Activated T-cell treated with anti-CD3 and anti-CD28 coated beads, Interleukin-2, amount 50 U/mL, for 24 hours (primary cell): ENCODE measurements at regions not wholly inside any gene's neighbourhood (a gene's known extent, or its start where the extent isn't known, plus 50 kb on each side); places are given as distances from the start of the nearest gene placed in this dataset.
"Not testable (repeated sequence)": the region's sequence is repeated elsewhere in the genome, so short reads cannot be mapped to it uniquely, and the experiment has no call there.

Source experiments
- DNase-seq: peaks from one replicate; pipeline ENCODE4 v3.0.0-alpha.2; 2020
- H3K27ac Mint-ChIP-seq: 2 replicates; pipeline ENCODE4 v1.8.0; 2020; ENCODE audit warnings: mild to moderate bottlenecking, mixed read lengths
- H3K27me3 Mint-ChIP-seq: 2 replicates; pipeline ENCODE4 v1.8.0; 2020; ENCODE audit warnings: mixed read lengths
- H3K36me3 Mint-ChIP-seq: 2 replicates; pipeline ENCODE4 v1.8.0; 2020; ENCODE audit warnings: low read depth, mixed read lengths
- H3K4me1 Mint-ChIP-seq: 2 replicates; pipeline ENCODE4 v1.8.0; 2020; ENCODE audit warnings: low read depth, mixed read lengths
- H3K4me3 Mint-ChIP-seq: 2 replicates; pipeline ENCODE4 v1.8.0; 2020; ENCODE audit warnings: mild to moderate bottlenecking, moderate library complexity, mixed read lengths
- H3K9me3 Mint-ChIP-seq: 2 replicates; pipeline ENCODE4 v1.8.0; 2020; ENCODE audit warnings: mixed read lengths

DNA sequence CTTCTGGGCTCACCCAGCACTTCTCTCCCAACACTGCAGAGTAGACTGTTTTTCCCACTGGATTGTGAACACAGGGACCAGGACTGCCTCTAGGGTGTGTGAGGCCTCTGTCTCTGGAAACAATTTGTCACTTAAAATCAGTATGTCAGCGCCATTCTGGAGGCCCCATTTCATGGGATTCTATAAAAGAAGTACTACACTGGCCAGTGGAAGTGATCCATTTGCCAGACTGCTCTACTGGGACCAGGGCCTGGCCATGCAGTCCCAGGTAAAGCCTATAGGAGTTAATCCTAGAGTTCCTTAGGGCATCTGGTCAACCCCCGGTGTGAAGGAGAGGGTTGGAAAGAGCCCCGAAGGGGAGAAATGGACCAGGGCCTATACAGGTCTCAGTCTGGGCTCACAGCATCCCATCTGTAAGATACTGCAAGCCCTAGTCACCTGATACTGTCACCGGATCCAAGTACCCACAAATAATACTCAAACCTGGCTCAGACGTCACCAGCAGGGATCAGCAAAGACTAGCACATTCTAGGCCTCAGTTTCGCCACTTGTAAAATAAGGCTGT, 245.0 kb downstream of the FOXD2 start:
- Mint-ChIP-seq H3K36me3 (no peaks in the 10 kb centered on the region), H3K27me3 (peaks cover 21% of the 10 kb centered on the region), H3K9me3 (no peaks in the 10 kb centered on the region), H3K4me3 (no peak overlapping the region), H3K27ac (no peak overlapping the region), H3K4me1 (no peaks in the 10 kb centered on the region)
- no peak for DNase-seq

DNA sequence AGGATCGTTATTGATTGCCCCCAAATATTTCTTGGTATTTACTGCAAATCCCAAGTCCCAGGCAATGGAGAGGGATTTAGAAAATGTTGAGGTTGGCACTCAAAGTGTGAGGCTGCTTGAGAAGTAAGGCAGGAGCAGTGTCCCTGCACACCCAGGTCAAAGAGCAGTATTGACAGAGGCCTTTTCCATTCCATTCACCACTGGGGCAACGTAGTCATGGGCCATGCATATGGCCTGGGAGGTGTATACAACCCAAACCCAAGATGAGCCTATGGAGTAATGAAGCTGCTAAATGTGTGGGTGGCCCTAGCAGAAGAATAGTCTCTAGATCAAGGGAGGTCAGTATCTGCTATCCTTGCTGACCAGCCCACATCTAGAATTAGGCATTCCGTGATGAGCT, 245.6 kb downstream of the FOXD2 start:
- H3K4me3 Mint-ChIP-seq, result no peak overlapping the region
- H3K27me3 Mint-ChIP-seq, result peaks cover 21% of the 10 kb centered on the region
- no peaks in the 10 kb centered on the region for H3K36me3 Mint-ChIP-seq
- H3K4me1 Mint-ChIP-seq, result no peaks in the 10 kb centered on the region
- no peak overlapping the region for H3K27ac Mint-ChIP-seq
- no peaks in the 10 kb centered on the region for H3K9me3 Mint-ChIP-seq
- no peak for DNase-seq

DNA sequence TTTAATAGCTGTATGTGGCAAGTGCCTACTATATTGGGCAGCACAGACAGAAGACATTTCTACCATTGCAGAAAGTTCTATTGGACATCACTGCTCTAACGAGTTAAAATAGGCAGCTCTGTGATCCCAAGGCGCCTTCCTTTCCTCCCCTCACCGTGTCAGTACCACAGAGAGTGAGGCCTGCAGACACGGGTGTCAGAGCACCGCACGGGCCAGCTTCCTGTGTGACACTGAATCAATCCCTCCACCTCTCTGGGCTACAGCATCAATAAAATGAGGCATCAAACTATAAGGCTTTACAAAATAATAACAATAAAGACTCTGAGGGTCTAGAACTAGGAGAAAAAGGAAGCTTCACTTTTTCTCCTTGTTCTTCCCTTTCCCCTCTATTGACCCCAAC, 246.7 kb downstream of the FOXD2 start:
- Mint-ChIP-seq H3K4me3 (no peak overlapping the region), H3K9me3 (no peaks in the 10 kb centered on the region), H3K4me1 (no peaks in the 10 kb centered on the region), H3K27me3 (peaks cover 18% of the 10 kb centered on the region), H3K36me3 (no peaks in the 10 kb centered on the region), H3K27ac (no peak overlapping the region)
- no peak for DNase-seq

DNA sequence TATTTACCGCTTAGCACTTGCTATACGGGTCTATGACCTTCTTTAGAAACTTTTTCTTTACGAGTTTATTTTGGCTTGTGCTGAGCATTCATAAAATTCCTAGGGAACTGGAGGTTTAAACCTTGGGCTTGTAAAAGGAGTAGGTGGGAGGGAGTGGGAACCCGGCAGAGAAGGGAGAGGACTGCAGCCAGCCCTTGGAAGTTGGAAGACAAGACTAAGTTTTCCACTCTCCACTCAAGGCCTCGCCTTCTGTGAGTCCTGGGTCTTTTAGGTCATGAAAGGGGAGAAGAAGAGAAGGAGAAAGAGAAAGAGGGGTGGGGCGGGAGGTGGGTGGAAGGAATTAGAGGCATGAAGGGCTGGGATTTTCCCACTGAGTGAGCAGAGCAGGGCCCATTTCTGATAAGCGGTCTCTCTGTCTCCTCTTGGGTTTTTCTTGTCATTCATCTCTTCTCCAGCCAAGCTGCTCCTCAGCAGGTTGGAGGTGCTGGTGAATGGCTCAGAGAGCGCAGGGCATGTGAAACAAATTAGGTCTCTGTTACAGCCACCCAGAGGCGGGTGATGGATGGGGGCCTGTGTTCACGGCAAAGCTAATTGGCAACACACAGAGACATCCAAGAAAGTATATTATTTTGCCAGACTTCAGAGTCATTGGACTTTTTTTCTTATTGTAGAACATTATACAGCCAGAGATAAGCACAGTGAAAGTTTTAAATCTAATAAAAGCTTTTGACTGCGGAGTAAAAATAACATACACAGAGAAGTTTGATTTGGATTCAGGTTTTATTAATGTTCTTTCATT, 247.3 kb downstream of the FOXD2 start:
- Mint-ChIP-seq H3K4me3 (no peak overlapping the region), H3K36me3 (no peaks in the 10 kb centered on the region), H3K27ac (no peak overlapping the region), H3K27me3 (peaks cover 18% of the 10 kb centered on the region), H3K4me1 (no peaks in the 10 kb centered on the region), H3K9me3 (no peaks in the 10 kb centered on the region)
- DNase-seq, result no peak

DNA sequence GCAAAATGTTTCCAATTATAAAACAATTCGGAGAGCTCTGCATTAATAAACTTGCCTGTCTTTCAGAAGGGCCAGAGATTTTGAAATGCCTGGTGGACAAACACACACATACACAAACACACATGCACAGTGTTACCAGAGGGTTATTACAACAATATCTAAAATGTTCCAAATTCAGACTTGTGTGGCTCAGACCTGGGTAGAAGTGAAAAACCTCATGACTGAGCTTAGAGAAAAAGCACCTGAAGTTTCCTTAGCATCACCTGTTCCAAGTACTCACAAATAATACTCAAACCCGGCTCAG, 247.9 kb downstream of the FOXD2 start:
- Mint-ChIP-seq H3K27ac (no peak overlapping the region), H3K36me3 (no peaks in the 10 kb centered on the region), H3K4me1 (no peaks in the 10 kb centered on the region), H3K27me3 (peaks cover 21% of the 10 kb centered on the region), H3K9me3 (no peaks in the 10 kb centered on the region), H3K4me3 (no peak overlapping the region)
- no peak for DNase-seq

DNA sequence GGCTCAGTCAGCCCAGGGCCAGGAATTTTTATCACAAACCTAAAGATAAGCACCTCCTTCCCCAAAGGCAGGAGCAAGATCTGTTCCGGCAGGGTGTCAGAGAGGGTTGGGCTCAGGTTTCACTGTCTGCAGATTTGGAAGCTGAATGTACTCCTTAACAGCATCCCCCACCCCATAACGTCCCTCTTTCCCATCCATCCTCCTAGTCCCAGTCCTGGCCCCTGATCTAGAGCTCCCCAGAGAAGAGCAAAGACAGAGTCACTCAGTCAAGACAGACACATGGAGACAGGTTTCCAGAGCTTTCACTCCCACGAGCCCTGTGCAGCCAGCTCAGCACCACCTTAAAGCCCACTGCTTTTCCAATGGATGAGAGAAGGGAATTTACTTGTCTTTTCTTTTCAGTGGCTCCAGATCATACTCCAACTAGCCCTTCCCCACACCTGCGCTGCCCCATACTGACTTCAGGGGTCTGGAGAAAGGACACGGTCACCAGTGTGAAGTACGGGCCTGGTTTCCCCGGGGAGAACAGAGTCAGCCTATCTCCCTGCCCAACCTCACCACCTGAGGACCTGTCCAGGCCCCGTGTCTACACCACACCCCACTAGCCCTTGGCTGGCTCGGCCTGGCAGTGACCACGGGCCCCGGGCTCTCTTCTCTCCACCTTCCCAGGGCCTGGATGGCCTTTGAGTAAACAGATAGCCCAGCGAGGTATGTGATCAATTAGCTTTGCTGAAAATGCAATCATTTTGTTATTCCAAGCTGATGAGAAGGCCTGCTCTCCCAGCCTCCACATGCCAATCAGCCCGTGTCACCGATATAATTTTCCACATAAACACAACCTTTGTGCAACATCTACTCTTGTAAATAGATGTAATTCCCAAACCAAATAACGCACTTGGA, 249.1 kb downstream of the FOXD2 start:
- H3K4me1 Mint-ChIP-seq, result no peaks in the 10 kb centered on the region
- no peaks in the 10 kb centered on the region for H3K36me3 Mint-ChIP-seq
- no peaks in the 10 kb centered on the region for H3K9me3 Mint-ChIP-seq
- H3K27me3 Mint-ChIP-seq, result peaks cover 26% of the 10 kb centered on the region
- no peak overlapping the region for H3K27ac Mint-ChIP-seq
- no peak overlapping the region for H3K4me3 Mint-ChIP-seq
- no peak for DNase-seq

DNA sequence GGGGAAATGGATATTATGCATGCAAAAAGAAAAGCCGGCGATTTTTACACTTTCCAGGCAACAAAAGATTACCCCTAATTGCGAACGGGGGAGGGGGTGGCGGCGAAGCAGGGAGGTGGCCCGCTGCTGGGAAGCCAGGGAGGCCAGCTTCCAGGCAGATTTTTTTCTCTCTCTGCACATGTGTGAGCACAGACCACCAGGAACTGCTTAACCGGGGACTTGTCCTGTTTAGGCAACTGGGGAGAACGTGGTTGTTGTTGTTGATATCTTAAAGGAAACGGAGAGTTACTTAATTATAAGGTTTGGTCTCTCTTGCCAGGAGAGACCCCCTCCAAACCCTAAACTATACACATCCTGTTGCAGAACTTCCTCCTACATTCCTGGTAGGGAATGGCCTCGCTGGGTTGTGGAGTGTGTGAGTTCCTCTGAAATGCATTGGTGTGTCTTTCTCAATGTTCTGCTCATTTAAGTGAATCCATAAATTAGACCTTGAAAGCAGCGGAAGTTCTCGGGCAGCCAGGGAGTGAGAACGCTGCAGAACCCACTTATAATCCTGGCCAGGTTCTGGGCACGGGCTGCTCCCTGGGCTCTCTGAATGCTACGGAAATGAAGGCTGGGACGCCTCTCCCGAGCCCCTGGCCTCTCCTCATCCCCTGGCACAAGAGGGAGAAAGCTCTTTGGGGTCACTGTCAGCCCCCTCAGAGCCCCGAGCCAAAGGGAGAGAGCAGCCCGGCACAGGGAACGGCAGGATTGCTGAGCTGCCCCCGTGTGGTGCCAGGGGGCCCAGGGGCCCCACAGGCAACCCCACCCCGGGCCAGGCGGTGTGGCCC, 250.0 kb downstream of the FOXD2 start:
- Mint-ChIP-seq H3K27me3 (peaks cover 24% of the 10 kb centered on the region), H3K9me3 (no peaks in the 10 kb centered on the region), H3K4me3 (no peak overlapping the region), H3K4me1 (no peaks in the 10 kb centered on the region), H3K27ac (no peak overlapping the region), H3K36me3 (no peaks in the 10 kb centered on the region)
- DNase-seq, result no peak

DNA sequence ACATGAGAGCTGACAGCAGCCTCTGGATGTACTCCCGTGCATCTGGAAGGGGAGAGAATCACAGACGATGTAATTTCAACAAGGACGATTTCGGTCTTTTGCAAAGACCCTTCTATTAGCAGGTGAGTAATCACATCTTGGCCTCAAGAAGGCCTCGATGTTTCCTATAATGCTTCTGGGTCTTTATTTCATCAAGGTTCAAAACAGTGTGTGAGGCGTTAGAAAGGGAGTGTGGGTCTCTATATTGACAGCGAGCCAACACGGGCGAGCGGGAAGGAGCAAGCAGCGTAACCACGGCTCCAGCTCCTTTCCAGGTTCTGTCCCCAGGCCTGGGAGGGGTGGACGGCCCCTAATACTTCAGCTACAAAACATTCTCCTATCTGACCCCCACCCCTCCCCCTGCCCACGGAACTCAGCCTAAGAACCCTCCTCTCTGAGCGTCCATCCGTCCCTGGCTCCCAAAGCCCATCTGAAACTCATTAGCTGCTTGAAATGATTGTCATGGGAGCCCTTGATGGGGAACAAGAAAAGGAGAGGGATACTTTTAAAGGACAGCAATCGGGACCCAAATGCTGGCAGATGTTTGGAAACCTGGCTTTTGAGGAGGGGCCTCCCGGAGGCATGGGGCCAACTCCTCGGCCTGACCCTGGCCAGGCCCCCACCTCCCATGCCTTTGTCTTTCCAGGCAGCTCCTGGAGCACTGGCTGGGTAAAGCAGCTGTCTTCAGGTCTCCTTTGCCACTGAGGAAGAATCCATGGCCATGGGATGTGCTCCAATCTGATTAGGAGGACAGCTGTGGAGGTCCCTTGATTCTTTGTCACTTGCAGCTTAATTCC, 250.8 kb downstream of the FOXD2 start:
- no peaks in the 10 kb centered on the region for H3K9me3 Mint-ChIP-seq
- no peaks in the 10 kb centered on the region for H3K36me3 Mint-ChIP-seq
- H3K27me3 Mint-ChIP-seq, result peaks cover 33% of the 10 kb centered on the region
- no peak overlapping the region for H3K27ac Mint-ChIP-seq
- no peak for DNase-seq
- H3K4me3 Mint-ChIP-seq, result no peak overlapping the region
- H3K4me1 Mint-ChIP-seq, result no peaks in the 10 kb centered on the region

DNA sequence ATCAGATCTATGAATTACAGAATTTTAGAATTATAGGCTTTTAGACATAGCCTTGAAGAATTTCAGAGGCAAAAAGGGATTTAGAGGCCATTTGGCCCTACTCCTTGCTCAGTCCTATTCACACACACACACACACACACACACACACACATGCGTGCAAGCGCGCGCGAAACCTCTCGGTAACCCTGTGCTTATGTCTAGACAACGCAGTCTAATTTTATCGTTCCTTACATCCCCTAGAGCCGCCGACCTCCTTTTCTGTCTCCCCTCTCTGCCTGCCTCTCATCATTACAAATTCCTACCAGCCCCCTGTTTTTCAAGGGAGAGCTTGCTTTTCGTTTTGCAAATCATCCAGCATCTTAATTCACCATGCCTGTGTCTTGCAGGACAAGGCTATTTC, 252.1 kb downstream of the FOXD2 start:
- Mint-ChIP-seq H3K36me3 (no peaks in the 10 kb centered on the region), H3K9me3 (no peaks in the 10 kb centered on the region), H3K27ac (no peak overlapping the region), H3K4me1 (no peaks in the 10 kb centered on the region), H3K4me3 (no peak overlapping the region), H3K27me3 (peaks cover 37% of the 10 kb centered on the region)
- no peak for DNase-seq

DNA sequence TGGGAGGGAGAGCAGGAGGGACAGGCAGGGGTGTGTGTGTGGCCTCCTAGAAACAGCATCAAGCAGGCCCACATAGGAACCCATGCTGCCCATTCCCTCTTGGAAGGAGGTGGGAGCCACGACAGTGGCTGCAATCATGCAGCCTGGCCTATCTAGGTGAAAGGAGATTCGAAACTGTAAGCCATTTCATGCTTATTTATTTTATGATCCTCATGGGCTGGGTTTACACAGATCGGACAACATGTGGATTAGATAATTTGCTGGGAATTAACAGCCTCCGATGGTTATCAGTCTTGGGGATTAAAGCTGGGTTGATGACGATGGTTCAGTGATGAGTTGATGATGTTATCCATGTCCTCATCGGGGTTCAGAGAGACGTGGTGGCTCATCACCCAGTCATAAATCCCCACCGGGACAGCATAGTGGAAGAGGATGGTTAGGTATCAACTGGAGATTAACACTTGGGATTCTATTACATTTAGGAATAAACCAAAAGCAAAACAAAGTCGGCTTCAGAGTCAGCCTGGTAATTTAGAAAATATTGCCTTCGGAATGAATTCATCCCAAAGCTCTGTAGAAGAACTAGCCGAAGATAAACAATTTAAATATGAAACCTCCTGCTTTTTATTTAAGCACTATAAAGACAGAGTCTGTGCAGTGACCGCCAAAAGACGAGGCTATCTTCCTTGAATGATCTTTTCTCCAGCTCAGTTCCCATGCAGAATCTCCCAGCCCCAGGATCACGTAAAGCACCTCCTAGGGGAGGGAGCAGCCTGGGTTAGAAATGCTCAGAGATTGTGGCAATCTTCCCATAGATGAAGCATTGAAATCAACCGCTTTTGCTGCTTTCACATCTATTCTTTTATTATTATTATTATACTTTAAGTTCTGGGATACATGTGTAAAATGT, 252.8 kb downstream of the FOXD2 start:
- no peak for DNase-seq
- Mint-ChIP-seq H3K4me1 (no peaks in the 10 kb centered on the region), H3K36me3 (no peaks in the 10 kb centered on the region), H3K27me3 (peaks cover 37% of the 10 kb centered on the region), H3K4me3 (no peak overlapping the region), H3K27ac (no peak overlapping the region), H3K9me3 (no peaks in the 10 kb centered on the region)

DNA sequence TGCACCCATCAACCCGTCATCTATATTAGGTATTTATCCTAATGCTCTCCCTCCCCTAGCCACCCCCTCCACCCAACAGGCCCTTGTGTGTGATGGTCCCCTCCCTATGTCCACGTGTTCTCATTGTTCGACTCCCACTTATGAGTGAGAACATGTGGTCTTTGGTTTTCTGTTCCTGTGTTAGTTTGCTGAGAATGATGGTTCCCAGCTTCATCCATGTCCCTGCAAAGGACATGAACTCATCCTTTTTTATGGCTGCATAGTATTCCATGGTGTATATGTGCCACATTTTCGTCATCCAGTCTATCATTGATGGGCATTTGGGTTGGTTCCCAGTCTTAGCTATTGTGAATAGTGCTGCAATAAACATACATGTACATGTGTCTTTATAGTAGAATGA, 253.4 kb downstream of the FOXD2 start:
- not testable (repeated sequence) for H3K36me3 Mint-ChIP-seq, H3K27ac Mint-ChIP-seq, H3K4me1 Mint-ChIP-seq, DNase-seq, H3K4me3 Mint-ChIP-seq, H3K9me3 Mint-ChIP-seq
- H3K27me3 Mint-ChIP-seq, result peaks cover 37% of the 10 kb centered on the region

DNA sequence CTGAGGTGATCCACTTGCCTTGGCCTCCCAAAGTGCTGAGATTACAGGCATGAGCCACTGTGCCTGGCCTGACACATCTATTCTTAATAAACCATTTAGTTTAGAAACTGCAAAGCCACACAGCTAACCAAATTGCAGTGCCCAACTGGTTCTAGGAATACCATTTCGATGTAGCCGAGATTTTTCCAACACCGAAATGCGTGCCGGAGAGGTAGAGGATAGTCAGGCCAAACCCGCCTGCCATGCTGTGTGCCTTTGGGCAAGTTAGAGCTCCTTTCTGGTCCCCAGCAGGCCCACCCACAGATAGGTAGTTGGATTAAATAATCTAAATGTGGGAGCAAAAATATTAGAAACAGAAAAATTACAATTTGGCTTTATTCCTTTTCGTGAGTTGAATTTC, 254.4 kb downstream of the FOXD2 start:
- Mint-ChIP-seq H3K4me3 (no peak overlapping the region), H3K27me3 (peaks cover 32% of the 10 kb centered on the region), H3K4me1 (no peaks in the 10 kb centered on the region), H3K9me3 (no peaks in the 10 kb centered on the region), H3K27ac (no peak overlapping the region), H3K36me3 (no peaks in the 10 kb centered on the region)
- no peak for DNase-seq

DNA sequence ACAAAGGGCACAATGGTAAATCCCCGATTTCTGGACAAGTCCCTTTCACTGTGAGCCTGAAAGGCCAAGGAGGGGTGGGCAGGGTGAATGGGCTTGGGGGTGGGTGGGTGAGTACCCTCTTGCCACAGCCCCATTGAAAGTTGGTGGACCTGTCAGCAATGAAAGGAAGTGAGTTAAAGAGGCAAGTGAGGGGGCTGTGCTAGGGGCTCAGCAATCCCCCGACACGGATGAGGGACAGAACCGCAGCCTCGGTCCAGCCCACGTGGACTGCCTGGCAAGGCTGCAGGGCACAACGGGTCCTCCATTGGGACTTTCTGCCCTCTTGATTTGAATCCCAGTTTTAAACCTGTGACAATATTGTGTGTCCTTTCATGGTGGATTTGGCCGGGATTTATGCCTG, 255.3 kb downstream of the FOXD2 start:
- Mint-ChIP-seq H3K27me3 (peaks cover 25% of the 10 kb centered on the region), H3K27ac (no peak overlapping the region), H3K9me3 (no peaks in the 10 kb centered on the region), H3K36me3 (no peaks in the 10 kb centered on the region), H3K4me3 (no peak overlapping the region), H3K4me1 (no peaks in the 10 kb centered on the region)
- no peak for DNase-seq
